ENCODE measurements at regions not wholly inside any gene's neighbourhood (a gene's known extent, or its start where the extent isn't known, plus 50 kb on each side); places are given as distances from the start of the nearest gene placed in this dataset.

DNA sequence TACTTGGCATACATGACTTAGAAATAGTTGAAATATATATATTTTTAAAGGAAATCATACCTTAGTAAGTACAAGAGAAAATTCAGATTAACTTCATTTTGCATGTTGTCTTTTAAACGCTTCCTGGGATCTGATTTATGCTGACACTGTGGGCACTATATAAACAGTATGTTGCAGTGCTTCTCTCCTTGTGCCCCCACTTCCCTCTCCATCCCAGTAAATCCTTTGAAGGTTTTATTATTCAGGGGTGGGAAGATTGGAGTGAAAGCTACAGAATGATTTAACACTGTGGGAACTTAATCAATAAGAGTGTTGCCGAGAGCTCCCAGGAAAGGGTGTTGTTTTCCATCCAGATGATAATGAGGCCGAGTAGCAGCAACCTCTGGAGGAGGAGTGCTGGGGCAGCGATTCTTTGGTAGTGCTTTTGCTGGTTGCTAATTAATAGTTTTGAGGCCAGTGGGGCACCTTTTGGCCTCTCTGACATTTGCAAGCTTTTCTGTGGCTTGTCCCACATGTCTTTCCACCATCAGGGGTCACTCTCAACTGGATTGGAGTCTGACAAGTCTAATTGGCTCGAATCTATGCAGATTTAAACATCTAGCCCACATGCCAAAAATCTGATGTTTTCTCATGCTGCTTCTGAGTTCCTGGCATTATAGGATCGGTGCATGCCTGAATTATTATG lies 183.0 kb upstream of the MMS22L start:
- Histone ChIP-seq H3K9me3 (no peaks in the 10 kb centered on the region), H3K27me3 (no peaks in the 10 kb centered on the region), H3K4me1 (no peaks in the 10 kb centered on the region), H3K36me3 (no peaks in the 10 kb centered on the region), H3K4me3 (no peak overlapping the region), H3K27ac (no peak overlapping the region)
- TF ChIP-seq POLR2A (IDR thresholded peaks at IDR 0.05) (no peak), EP300 (IDR thresholded peaks at IDR 0.05) (no peak)
- no peak for DNase-seq
- intact Hi-C loops (cut with DNase I): no loop called here
- WGBS, 2 donors: 26 to 35% methylated on average over 6 of the region's 6 CpGs

DNA sequence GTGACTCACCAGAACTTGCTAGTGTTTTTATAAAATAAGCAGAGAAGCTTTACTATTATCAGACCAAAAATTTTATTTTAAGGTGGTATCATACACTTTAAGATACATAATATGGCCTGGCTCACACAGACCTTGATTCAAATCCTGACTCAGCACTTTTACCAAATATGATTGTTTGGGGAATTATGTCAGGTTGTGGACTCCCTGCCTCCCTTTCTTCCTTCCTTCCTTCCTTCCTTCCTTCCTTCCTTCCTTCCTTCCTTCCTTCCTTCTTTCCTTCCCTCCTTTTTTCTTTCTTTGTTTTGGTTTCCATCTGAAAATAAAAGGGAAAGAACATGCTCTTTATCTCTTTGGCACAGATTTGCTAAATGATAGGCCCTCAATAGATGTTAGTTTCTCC lies 186.0 kb upstream of the MMS22L start:
- intact Hi-C loops (cut with DNase I): no loop called here
- no peak overlapping the region for H3K4me3 ChIP-seq
- H3K4me1 ChIP-seq: no peaks in the 10 kb centered on the region
- TF ChIP-seq POLR2A (IDR thresholded peaks at IDR 0.05): no peak
- TF ChIP-seq EP300 (IDR thresholded peaks at IDR 0.05): no peak
- no peak for TF ChIP-seq CTCF (IDR thresholded peaks at IDR 0.05)
- no peak for TF ChIP-seq POLR2AphosphoS5 (IDR thresholded peaks at IDR 0.05)
- no peak for DNase-seq
- H3K27ac ChIP-seq: no peak overlapping the region
- H3K27me3 ChIP-seq: no peaks in the 10 kb centered on the region
- no peaks in the 10 kb centered on the region for H3K9me3 ChIP-seq
- no peaks in the 10 kb centered on the region for H3K36me3 ChIP-seq

- WGBS, 2 donors: 71 to 88% methylated on average over 1 of the region's 1 CpG
- Histone ChIP-seq H3K4me1 (no peaks in the 10 kb centered on the region), H3K36me3 (no peaks in the 10 kb centered on the region), H3K27me3 (no peaks in the 10 kb centered on the region), H3K9me3 (no peaks in the 10 kb centered on the region), H3K4me3 (no peak overlapping the region), H3K27ac (no peak overlapping the region)
- TF ChIP-seq POLR2A (IDR thresholded peaks at IDR 0.05): no peak
- TF ChIP-seq POLR2AphosphoS5 (IDR thresholded peaks at IDR 0.05): no peak
- no peak for TF ChIP-seq CTCF (IDR thresholded peaks at IDR 0.05)
- no peak for TF ChIP-seq EP300 (IDR thresholded peaks at IDR 0.05)
- intact Hi-C loops (cut with DNase I): no loop called here
- no peak for DNase-seq
Measured at GRCh38 chr6:97469451-97469850, 186.4 kb upstream of the MMS22L start.

- no peaks in the 10 kb centered on the region for H3K27me3 ChIP-seq
- DNase-seq: no peak
- 81% methylated on average over 2 of the region's 2 CpGs for WGBS, 2 donors
- H3K27ac ChIP-seq: no peak overlapping the region
- H3K36me3 ChIP-seq: no peaks in the 10 kb centered on the region
- TF ChIP-seq CTCF (IDR thresholded peaks at IDR 0.05) (no peak), EP300 (IDR thresholded peaks at IDR 0.05) (no peak), POLR2A (IDR thresholded peaks at IDR 0.05) (no peak), POLR2AphosphoS5 (IDR thresholded peaks at IDR 0.05) (no peak)
- no peak overlapping the region for H3K4me3 ChIP-seq
- H3K9me3 ChIP-seq: no peaks in the 10 kb centered on the region
- intact Hi-C loops (cut with DNase I): no loop called here
- no peaks in the 10 kb centered on the region for H3K4me1 ChIP-seq
Measured at GRCh38 chr6:97470322-97470721, 187.3 kb upstream of the MMS22L start.

DNA sequence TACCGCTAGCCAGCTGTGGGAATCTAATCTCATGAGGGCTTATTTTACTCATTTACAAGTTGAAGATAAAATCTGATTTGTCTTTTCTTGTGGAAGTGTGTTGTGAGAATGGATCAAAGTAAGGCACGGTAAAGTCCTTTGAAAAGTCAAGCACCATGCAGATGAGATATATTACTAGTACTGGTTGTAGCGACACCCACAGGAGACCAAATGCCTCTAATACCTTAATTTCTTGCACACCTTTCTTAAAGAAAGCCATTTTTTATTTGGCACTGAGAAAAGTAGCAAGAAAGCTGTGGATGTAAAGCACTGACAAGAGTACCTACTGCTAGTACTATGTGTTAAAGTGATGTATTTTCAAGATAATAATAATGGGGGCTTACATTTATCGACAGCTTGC lies 191.0 kb upstream of the MMS22L start:
- TF ChIP-seq POLR2A (IDR thresholded peaks at IDR 0.05) (no peak), POLR2AphosphoS5 (IDR thresholded peaks at IDR 0.05) (no peak)
- Histone ChIP-seq H3K4me1 (no peaks in the 10 kb centered on the region), H3K4me3 (no peak overlapping the region), H3K27ac (no peak overlapping the region), H3K36me3 (no peaks in the 10 kb centered on the region), H3K9me3 (no peaks in the 10 kb centered on the region), H3K27me3 (no peaks in the 10 kb centered on the region)
- intact Hi-C loops (cut with DNase I): no loop called here
- WGBS, 2 donors: 69 to 71% methylated on average over 4 of the region's 4 CpGs
- DNase-seq: no peak

Data from sigmoid colon (tissue), 6 donors.